HepG2 (cell line): ENCODE measurements at regions not wholly inside any gene's neighbourhood (a gene's known extent, or its start where the extent isn't known, plus 50 kb on each side); places are given as distances from the start of the nearest gene placed in this dataset.

Experiments used
- ELF1 ChIP-seq: sonication (generic); formaldehyde crosslinking; IDR thresholded peaks from 2 replicates; pipeline ENCODE4 v1.4.0; 2020; ENCODE audit warnings: missing genetic modification reagents
- IKZF1 ChIP-seq: fragments of 450-650 bp; IDR thresholded peaks from 2 replicates; pipeline ENCODE4 v1.7.1; 2016
- POLR2A ChIP-seq, 2 experiments: IDR thresholded peaks; 2 replicates each; pipeline ENCODE4 v1.6.1; 2011; ENCODE audit warnings: low read depth in 2 of 2, low read length in 2 of 2, mild to moderate bottlenecking in 1 of 2, moderate library complexity in 1 of 2; ENCODE audit not compliant: insufficient read depth in 1 of 2
- ZNF383 ChIP-seq: sonication (generic); formaldehyde crosslinking; IDR thresholded peaks from 2 replicates; pipeline ENCODE4 v1.4.0; 2020; ENCODE audit warnings: missing genetic modification reagents, mild to moderate bottlenecking, borderline replicate concordance

DNA sequence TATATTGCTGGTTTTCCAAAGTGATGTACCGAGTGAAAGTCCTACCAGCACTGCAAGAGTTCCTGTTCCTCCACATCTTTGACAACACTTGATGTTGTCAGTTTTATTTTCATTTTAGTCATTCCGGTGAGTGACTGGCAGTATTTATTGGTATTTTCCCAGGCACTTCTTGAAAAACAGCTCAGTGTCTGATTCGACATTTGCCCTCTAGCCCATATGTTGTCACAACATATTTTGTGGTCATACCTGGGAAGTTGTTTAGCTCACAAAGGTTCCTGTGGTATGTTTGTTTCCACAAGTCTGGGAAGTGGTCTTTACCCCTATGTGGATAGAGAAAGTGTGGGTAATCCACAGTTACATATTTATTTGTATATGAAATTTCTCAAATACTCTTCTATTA is 463.6 kb downstream of the HAPSTR1 start:
- no peak for TF ChIP-seq POLR2A (IDR thresholded peaks at IDR 0.05; ENCODE audit: insufficient read depth in 1 of 2, low read depth in 2 of 2, low read length in 2 of 2)
- no peak for TF ChIP-seq ELF1
- no peak for TF ChIP-seq ZNF383 (CRISPR knock-in tag)
- TF ChIP-seq IKZF1, result no peak
